Ecto neural progenitor cell (in vitro differentiated cells): ENCODE measurements at regions not wholly inside any gene's neighbourhood (a gene's known extent, or its start where the extent isn't known, plus 50 kb on each side); places are given as distances from the start of the nearest gene placed in this dataset.
"Not testable (repeated sequence)": the region's sequence is repeated elsewhere in the genome, so short reads cannot be mapped to it uniquely, and the experiment has no call there.

Experiments used
- DNase-seq: peaks from one replicate; pipeline ENCODE4 v3.0.0-alpha.2; 2018; ENCODE audit warnings: low spot score

GRCh38 chrX:22534643-22535042 is 261.9 kb downstream of the CBLL2 start:
- no peak for DNase-seq

DNA sequence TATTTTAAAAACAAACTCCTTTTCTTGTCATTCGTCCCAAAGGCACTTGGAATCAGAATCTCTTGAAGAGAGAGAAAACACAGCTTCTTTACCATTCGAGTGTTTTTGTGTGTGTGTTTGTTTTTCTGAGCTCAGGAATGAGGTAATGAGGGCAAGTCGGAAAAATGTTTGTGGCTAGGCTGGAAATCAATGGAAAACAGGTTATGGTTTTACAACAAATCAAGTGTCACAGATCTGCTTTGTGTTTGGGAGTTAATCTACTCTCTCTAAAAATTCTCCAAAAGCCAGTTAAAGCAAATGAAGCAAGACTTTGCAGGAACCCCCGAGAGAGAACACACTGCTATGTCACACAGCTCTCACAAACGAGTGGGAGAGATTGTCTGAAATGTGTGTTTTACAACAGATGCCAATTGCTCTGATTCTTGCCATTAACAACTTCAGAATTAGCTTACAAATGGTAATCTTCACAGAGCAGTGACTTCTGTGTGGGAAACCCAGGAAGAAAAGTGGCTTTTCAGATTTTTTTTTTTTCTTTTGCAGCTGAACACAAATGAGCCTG is 264.1 kb downstream of the CBLL2 start:
- no peak for DNase-seq

DNA sequence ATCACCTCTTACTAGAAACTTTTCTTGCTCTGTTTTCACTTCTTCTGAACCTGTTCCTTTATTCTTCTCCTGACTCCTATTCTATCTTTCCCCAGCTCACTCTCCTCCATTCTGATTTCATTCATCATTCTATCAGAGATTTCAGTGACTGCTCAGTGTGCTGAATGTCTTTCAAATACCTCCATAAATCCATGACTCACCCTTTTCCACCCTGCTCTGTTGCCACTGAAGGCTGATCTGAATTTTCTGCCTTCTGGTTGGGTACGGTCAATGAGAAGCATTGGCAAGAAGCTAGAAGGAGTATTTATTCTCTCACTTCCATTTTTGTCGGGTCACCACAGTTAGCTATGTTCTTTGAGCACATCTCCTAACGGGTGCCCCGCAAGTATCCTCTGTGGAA is 265.9 kb downstream of the CBLL2 start:
- no peak for DNase-seq

- no peak for DNase-seq
Measured at GRCh38 chrX:22541926-22542325, 269.2 kb downstream of the CBLL2 start.

DNA sequence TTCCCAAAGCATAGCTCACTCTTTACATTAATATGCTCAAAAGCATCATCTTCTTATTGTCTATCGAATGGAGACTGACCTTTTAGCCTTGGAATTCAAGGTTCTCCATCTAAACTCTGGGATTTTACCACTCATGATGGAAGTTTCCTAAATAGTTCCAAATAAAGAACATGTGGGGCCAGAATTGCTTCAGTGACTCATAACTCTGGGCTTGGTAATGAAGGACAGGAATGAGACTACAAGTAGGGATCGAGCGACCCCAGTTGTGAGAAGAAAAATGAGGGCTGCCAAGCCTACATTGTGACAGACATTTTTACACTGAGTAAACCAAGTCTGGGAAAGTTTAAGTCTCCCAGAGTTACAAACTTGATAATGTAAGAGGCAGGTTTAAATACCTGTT is 269.9 kb downstream of the CBLL2 start:
- DNase-seq, result no peak

DNA sequence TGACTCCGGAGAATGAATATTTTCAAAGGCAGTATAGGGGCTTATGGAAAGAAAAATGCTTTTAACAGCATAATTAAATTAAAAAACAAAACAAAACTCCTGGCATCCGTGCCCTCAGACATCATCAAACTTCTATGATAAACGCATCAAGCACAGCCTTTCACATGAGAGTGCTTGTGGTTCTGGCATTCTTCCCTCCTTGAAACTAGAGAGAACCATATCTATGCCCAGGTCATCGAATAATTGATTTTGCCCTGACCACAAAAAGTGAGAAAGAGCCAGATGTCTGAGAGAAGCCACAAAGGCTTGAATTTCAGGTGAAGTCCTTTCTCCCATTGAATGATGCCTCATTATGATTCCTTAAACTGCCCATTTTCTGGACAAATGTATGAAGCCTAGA is 286.8 kb downstream of the CBLL2 start:
- no peak for DNase-seq

DNA sequence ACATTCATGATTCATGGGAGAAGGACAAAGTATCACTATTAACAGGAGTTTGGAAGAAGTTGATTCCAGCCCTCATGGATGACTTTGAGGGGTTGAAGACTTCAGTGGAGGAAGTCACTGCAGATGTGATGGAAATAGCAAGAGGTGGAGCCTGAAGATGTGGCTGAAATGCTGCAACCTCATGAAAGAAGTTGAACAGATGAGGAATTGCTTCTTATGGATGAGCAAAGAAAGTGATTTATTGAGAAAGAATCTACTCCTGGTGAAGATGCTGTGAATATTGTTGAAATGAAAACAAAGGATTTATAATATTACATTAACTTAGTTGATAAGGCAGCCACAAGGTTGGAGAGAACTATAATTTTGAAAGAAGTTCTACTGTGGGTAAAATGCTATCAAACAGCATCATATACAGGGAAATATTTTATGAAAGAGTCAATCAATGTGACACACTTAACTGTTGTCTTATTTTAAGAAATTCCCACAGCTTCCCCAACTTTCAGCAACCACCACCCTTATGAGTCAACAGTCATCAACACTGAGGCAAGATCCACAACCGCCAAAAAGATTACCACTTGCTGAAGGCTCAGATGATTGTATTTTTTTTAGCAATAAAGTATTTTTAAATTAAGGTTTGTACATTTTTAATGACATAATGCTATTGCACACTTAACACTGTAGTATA is 302.6 kb downstream of the CBLL2 start:
- DNase-seq, result no peak

- DNase-seq, result no peak
Measured at GRCh38 chrX:22577181-22577580, 304.5 kb downstream of the CBLL2 start.

- no peak for DNase-seq
Measured at GRCh38 chrX:22585831-22586230, 313.1 kb downstream of the CBLL2 start.

GRCh38 chrX:22589845-22590244 is 317.1 kb downstream of the CBLL2 start:
- DNase-seq, result no peak

- no peak for DNase-seq
Measured at GRCh38 chrX:22594766-22595165, 322.1 kb downstream of the CBLL2 start.

DNA sequence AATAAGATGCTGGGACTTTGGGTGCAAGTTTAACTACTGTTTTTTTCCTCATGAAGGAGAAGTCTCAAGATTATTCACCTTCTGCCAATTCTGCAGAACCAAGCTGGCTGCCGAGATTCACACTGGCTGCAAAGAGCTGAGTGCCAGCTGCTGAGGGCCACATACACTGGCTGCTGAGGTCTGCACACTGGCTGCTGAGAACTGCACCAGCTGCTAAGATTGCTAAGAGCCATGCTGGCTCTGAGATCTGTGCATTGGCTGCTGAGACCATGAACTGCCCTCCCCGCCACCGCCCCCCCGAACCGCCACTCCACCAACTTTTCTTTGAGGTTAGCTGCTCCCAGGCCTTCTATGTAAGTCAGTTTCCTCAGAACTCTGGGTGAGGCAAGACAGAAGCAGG is 330.3 kb downstream of the CBLL2 start:
- no peak for DNase-seq

DNA sequence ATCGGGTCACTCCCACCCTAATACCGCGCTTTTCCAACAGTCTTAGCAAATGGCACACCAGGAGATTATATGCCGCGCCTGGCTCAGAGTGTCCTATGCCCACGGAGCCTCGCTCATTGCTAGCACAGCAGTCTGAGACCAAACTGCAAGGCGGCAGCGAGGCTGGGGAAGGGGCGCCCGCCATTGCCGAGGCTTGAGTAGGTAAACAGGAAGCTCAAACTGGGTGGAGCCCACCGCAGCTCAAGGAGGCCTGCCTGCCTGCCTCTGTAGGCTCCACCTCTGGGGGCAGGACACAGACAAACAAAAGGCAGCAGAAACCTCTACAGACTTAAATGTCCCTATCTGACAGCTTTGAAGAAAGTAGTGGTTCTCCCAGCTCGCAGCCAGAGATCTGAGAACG is 336.7 kb downstream of the CBLL2 start:
- not testable (repeated sequence) for DNase-seq

- DNase-seq, result no peak
Measured at GRCh38 chrX:22616867-22617266, 344.2 kb downstream of the CBLL2 start.

- DNase-seq, result no peak
Measured at GRCh38 chrX:22627576-22627975, 354.9 kb downstream of the CBLL2 start.

GRCh38 chrX:22628275-22628674 is 355.6 kb downstream of the CBLL2 start:
- DNase-seq, result no peak

- no peak for DNase-seq
Measured at GRCh38 chrX:22629105-22629725, 356.5 kb downstream of the CBLL2 start.

DNA sequence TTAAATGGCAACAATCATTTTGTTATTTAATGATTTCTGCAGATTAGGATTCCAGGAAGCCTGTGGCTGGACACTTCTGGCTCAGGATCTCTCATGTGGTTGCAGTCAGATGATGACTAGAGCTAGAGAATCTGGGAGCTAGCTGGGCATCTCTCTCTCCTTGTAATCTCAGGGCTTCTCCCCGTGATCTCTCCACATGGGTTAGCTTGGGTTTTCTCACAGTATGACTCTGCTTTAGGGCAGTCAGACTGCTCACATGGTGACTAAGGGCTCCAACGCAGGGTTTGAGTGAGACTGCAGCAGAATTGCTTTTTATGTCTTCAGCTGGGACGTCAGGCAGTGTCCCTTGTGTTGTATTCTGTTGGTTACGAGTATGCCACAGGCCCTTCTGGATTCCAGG is 361.4 kb downstream of the CBLL2 start:
- no peak for DNase-seq

DNA sequence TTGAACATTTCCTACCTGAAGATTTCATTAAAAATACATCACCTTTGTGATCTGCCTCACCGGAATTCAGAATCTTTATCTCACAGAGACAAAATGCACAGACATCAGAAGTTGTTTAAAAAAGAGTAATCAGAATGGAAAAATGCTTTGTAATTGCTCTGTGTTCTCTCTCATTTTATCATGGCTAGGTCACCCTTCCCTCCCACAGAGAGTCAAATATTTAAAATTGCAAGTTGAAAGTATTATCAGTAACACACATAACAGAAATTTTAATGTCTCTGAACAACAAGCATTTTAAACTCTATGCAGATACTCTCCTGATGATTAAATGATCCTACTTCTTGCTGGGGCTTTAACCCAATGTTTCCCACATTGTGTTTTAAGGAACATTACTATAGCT is 362.0 kb downstream of the CBLL2 start:
- no peak for DNase-seq

DNA sequence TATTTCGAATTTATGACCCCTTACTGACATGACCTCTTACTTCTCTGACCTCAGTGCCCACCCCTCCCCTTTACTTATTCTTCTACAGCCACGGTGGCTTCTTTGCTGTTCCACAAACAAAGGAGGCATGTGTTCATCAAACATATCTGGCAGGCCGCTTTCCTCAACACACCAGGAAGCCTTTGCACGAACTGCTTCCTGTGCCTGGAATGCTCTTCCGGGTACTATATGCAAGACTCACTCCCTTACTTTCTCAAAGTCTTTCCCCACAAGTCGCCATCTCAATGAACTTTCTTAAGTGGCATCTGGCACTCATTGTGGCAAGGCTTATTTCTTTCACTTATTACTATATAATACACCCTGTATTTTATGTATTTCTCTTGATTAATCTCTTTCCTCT is 351.5 kb upstream of the DDX53 start:
- no peak for DNase-seq

- no peak for DNase-seq
Measured at GRCh38 chrX:22650691-22651090, 349.1 kb upstream of the DDX53 start.

DNA sequence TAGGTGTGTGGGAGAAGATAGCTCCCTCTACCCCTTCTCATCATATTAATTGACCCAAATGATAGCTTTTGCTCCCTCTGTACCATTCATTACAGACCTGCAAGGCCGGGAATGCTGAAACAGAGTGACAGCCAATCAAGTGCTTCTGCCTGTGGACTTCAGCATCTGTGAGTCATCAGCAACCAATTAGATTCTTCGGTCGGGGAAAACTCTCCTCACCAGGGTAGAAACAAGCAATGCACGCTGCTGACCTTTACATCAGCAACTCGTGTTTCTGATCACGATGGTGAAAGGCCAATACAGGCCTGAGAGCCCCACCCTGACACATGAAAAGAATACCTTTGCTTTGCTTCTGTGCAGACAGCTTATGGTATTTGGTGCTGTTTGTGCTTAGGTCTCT is 347.2 kb upstream of the DDX53 start:
- DNase-seq, result peak; percentile 49

- no peak for DNase-seq
Measured at GRCh38 chrX:22660756-22661155, 339.0 kb upstream of the DDX53 start.

DNA sequence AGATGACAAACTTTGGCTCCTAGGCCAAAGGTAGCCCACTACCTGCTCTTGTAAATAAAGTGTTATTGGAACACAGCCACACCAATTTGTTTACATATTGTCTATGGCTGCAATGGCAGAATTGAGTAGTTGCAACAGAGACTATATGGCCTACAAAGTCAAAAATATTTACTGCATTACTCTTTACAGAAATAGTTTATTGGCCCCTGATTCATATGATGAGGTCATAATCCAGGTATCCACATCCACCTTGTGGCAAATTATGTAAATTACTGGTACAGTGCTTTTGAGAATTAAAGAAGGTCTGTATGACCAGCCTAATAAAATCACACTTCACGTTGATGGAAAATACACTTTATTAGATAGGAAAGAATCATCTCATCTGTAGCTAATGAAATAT is 337.0 kb upstream of the DDX53 start:
- no peak for DNase-seq
